ENCODE measurements at regions not wholly inside any gene's neighbourhood (a gene's known extent, or its start where the extent isn't known, plus 50 kb on each side); places are given as distances from the start of the nearest gene placed in this dataset.

- WGBS (ENCODE audit: insufficient coverage): 100% methylated on average over 2 of the region's 3 CpGs
- Histone ChIP-seq H3K36me3 (ENCODE audit: control insufficient read depth in 4 of 4, insufficient read depth in 4 of 4, low read length in 3 of 4) (no peaks in the 10 kb centered on the region), H3K27me3 (replicated peaks in 2 of 5; ENCODE audit: control insufficient read depth in 4 of 5, insufficient read depth in 5 of 5, low read length in 4 of 5) (no peaks in the 10 kb centered on the region), H3K9me3 (ENCODE audit: control extremely low read depth in 1 of 5, control insufficient read depth in 4 of 5, insufficient read depth in 2 of 5, low read depth in 1 of 5, low read length in 4 of 5) (peaks cover 0 to 1% (median 0%) of the 10 kb centered on the region in 5 experiments), H3K27ac (ENCODE audit: insufficient read depth in 1 of 2, low read depth in 1 of 2, low read length in 2 of 2, poor library complexity in 1 of 2, severe bottlenecking in 2 of 2) (no peak overlapping the region), H3K4me3 (ENCODE audit: control insufficient read depth in 1 of 7, extremely low read depth in 1 of 7, insufficient read depth in 4 of 7, low read depth in 2 of 7, low read length in 6 of 7) (no peak overlapping the region), H3K4me1 (ENCODE audit: control extremely low read depth in 1 of 4, control insufficient read depth in 4 of 4, insufficient read depth in 4 of 4, low read length in 3 of 4) (no peaks in the 10 kb centered on the region)
- DNase-seq: no peak
- CTCF ChIA-PET: no interaction called here
- POLR2A ChIA-PET: no interaction called here
These were observed 418.9 kb upstream of the PRMT6 start for GRCh38 chr1:106637566-106637965.

GRCh38 chr1:106646261-106646784 is 410.2 kb upstream of the PRMT6 start:
- Histone ChIP-seq H3K36me3 (ENCODE audit: control insufficient read depth in 4 of 4, insufficient read depth in 4 of 4, low read length in 3 of 4) (no peaks in the 10 kb centered on the region), H3K4me1 (ENCODE audit: control extremely low read depth in 1 of 4, control insufficient read depth in 4 of 4, insufficient read depth in 4 of 4, low read length in 3 of 4) (no peaks in the 10 kb centered on the region), H3K27ac (ENCODE audit: insufficient read depth in 1 of 2, low read depth in 1 of 2, low read length in 2 of 2, poor library complexity in 1 of 2, severe bottlenecking in 2 of 2) (no peak overlapping the region), H3K4me3 (ENCODE audit: control insufficient read depth in 1 of 7, extremely low read depth in 1 of 7, insufficient read depth in 4 of 7, low read depth in 2 of 7, low read length in 6 of 7) (no peak overlapping the region), H3K9me3 (ENCODE audit: control extremely low read depth in 1 of 5, control insufficient read depth in 4 of 5, insufficient read depth in 2 of 5, low read depth in 1 of 5, low read length in 4 of 5) (no peaks in the 10 kb centered on the region), H3K27me3 (replicated peaks in 2 of 5; ENCODE audit: control insufficient read depth in 4 of 5, insufficient read depth in 5 of 5, low read length in 4 of 5) (no peaks in the 10 kb centered on the region)
- ChIA-PET CTCF (no interaction called here), POLR2A (no interaction called here)
- DNase-seq: no peak

GRCh38 chr1:106646816-106647215 is 409.7 kb upstream of the PRMT6 start:
- H3K4me3 ChIP-seq (ENCODE audit: control insufficient read depth in 1 of 7, extremely low read depth in 1 of 7, insufficient read depth in 4 of 7, low read depth in 2 of 7, low read length in 6 of 7): no peak overlapping the region
- H3K27me3 ChIP-seq (replicated peaks in 2 of 5; ENCODE audit: control insufficient read depth in 4 of 5, insufficient read depth in 5 of 5, low read length in 4 of 5): no peaks in the 10 kb centered on the region
- WGBS (ENCODE audit: insufficient coverage): no CpG with 5 or more reads among the region's 1 CpG
- no peaks in the 10 kb centered on the region for H3K4me1 ChIP-seq (ENCODE audit: control extremely low read depth in 1 of 4, control insufficient read depth in 4 of 4, insufficient read depth in 4 of 4, low read length in 3 of 4)
- POLR2A ChIA-PET: no interaction called here
- no peaks in the 10 kb centered on the region for H3K36me3 ChIP-seq (ENCODE audit: control insufficient read depth in 4 of 4, insufficient read depth in 4 of 4, low read length in 3 of 4)
- DNase-seq: no peak
- CTCF ChIA-PET: no interaction called here
- no peak overlapping the region for H3K27ac ChIP-seq (ENCODE audit: insufficient read depth in 1 of 2, low read depth in 1 of 2, low read length in 2 of 2, poor library complexity in 1 of 2, severe bottlenecking in 2 of 2)
- H3K9me3 ChIP-seq (ENCODE audit: control extremely low read depth in 1 of 5, control insufficient read depth in 4 of 5, insufficient read depth in 2 of 5, low read depth in 1 of 5, low read length in 4 of 5): no peaks in the 10 kb centered on the region

- H3K4me3 ChIP-seq (ENCODE audit: control insufficient read depth in 1 of 7, extremely low read depth in 1 of 7, insufficient read depth in 4 of 7, low read depth in 2 of 7, low read length in 6 of 7): no peak overlapping the region
- 97% methylated on average over 4 of the region's 4 CpGs for WGBS (ENCODE audit: insufficient coverage)
- H3K27ac ChIP-seq (ENCODE audit: insufficient read depth in 1 of 2, low read depth in 1 of 2, low read length in 2 of 2, poor library complexity in 1 of 2, severe bottlenecking in 2 of 2): no peak overlapping the region
- H3K9me3 ChIP-seq (ENCODE audit: control extremely low read depth in 1 of 5, control insufficient read depth in 4 of 5, insufficient read depth in 2 of 5, low read depth in 1 of 5, low read length in 4 of 5): no peaks in the 10 kb centered on the region
- ChIA-PET CTCF (no interaction called here), POLR2A (no interaction called here)
- H3K36me3 ChIP-seq (ENCODE audit: control insufficient read depth in 4 of 4, insufficient read depth in 4 of 4, low read length in 3 of 4): no peaks in the 10 kb centered on the region
- no peaks in the 10 kb centered on the region for H3K27me3 ChIP-seq (replicated peaks in 2 of 5; ENCODE audit: control insufficient read depth in 4 of 5, insufficient read depth in 5 of 5, low read length in 4 of 5)
- H3K4me1 ChIP-seq (ENCODE audit: control extremely low read depth in 1 of 4, control insufficient read depth in 4 of 4, insufficient read depth in 4 of 4, low read length in 3 of 4): no peaks in the 10 kb centered on the region
- no peak for DNase-seq
These were observed 405.3 kb upstream of the PRMT6 start for GRCh38 chr1:106651028-106651762.

GRCh38 chr1:106659490-106660244 is 396.8 kb upstream of the PRMT6 start:
- Histone ChIP-seq H3K9me3 (ENCODE audit: control extremely low read depth in 1 of 5, control insufficient read depth in 4 of 5, insufficient read depth in 2 of 5, low read depth in 1 of 5, low read length in 4 of 5) (no peaks in the 10 kb centered on the region), H3K27ac (ENCODE audit: insufficient read depth in 1 of 2, low read depth in 1 of 2, low read length in 2 of 2, poor library complexity in 1 of 2, severe bottlenecking in 2 of 2) (no peak overlapping the region), H3K36me3 (ENCODE audit: control insufficient read depth in 4 of 4, insufficient read depth in 4 of 4, low read length in 3 of 4) (no peaks in the 10 kb centered on the region), H3K4me3 (ENCODE audit: control insufficient read depth in 1 of 7, extremely low read depth in 1 of 7, insufficient read depth in 4 of 7, low read depth in 2 of 7, low read length in 6 of 7) (no peak overlapping the region), H3K4me1 (ENCODE audit: control extremely low read depth in 1 of 4, control insufficient read depth in 4 of 4, insufficient read depth in 4 of 4, low read length in 3 of 4) (no peaks in the 10 kb centered on the region), H3K27me3 (replicated peaks in 2 of 5; ENCODE audit: control insufficient read depth in 4 of 5, insufficient read depth in 5 of 5, low read length in 4 of 5) (no peaks in the 10 kb centered on the region)
- POLR2A ChIA-PET: no interaction called here
- CTCF ChIA-PET: interaction anchor here (1.0 kb wide), 1 partner anchor 484 kb away, joined by 3 read pairs; no protein-coding TSS in a partner anchor
- no peak for DNase-seq
- WGBS (ENCODE audit: insufficient coverage): 94% methylated on average over 3 of the region's 6 CpGs

GRCh38 chr1:106675558-106675957 is 380.9 kb upstream of the PRMT6 start:
- Histone ChIP-seq H3K9me3 (ENCODE audit: control extremely low read depth in 1 of 5, control insufficient read depth in 4 of 5, insufficient read depth in 2 of 5, low read depth in 1 of 5, low read length in 4 of 5) (no peaks in the 10 kb centered on the region), H3K4me3 (ENCODE audit: control insufficient read depth in 1 of 7, extremely low read depth in 1 of 7, insufficient read depth in 4 of 7, low read depth in 2 of 7, low read length in 6 of 7) (no peak overlapping the region), H3K27me3 (replicated peaks in 2 of 5; ENCODE audit: control insufficient read depth in 4 of 5, insufficient read depth in 5 of 5, low read length in 4 of 5) (no peaks in the 10 kb centered on the region), H3K27ac (ENCODE audit: insufficient read depth in 1 of 2, low read depth in 1 of 2, low read length in 2 of 2, poor library complexity in 1 of 2, severe bottlenecking in 2 of 2) (no peak overlapping the region), H3K4me1 (ENCODE audit: control extremely low read depth in 1 of 4, control insufficient read depth in 4 of 4, insufficient read depth in 4 of 4, low read length in 3 of 4) (no peaks in the 10 kb centered on the region), H3K36me3 (ENCODE audit: control insufficient read depth in 4 of 4, insufficient read depth in 4 of 4, low read length in 3 of 4) (no peaks in the 10 kb centered on the region)
- CTCF ChIA-PET: no interaction called here
- DNase-seq: no peak
- POLR2A ChIA-PET: no interaction called here
- WGBS (ENCODE audit: insufficient coverage): 60% methylated on average over 1 of the region's 1 CpG

GRCh38 chr1:106676021-106676420 is 380.5 kb upstream of the PRMT6 start:
- Histone ChIP-seq H3K36me3 (ENCODE audit: control insufficient read depth in 4 of 4, insufficient read depth in 4 of 4, low read length in 3 of 4) (no peaks in the 10 kb centered on the region), H3K27ac (ENCODE audit: insufficient read depth in 1 of 2, low read depth in 1 of 2, low read length in 2 of 2, poor library complexity in 1 of 2, severe bottlenecking in 2 of 2) (no peak overlapping the region), H3K4me1 (ENCODE audit: control extremely low read depth in 1 of 4, control insufficient read depth in 4 of 4, insufficient read depth in 4 of 4, low read length in 3 of 4) (no peaks in the 10 kb centered on the region), H3K4me3 (ENCODE audit: control insufficient read depth in 1 of 7, extremely low read depth in 1 of 7, insufficient read depth in 4 of 7, low read depth in 2 of 7, low read length in 6 of 7) (no peak overlapping the region), H3K9me3 (ENCODE audit: control extremely low read depth in 1 of 5, control insufficient read depth in 4 of 5, insufficient read depth in 2 of 5, low read depth in 1 of 5, low read length in 4 of 5) (no peaks in the 10 kb centered on the region), H3K27me3 (replicated peaks in 2 of 5; ENCODE audit: control insufficient read depth in 4 of 5, insufficient read depth in 5 of 5, low read length in 4 of 5) (no peaks in the 10 kb centered on the region)
- ChIA-PET CTCF (no interaction called here), POLR2A (no interaction called here)
- WGBS (ENCODE audit: insufficient coverage): 57% methylated on average over 1 of the region's 2 CpGs
- DNase-seq: no peak
